KMS-11 (cell line): ENCODE measurements at regions not wholly inside any gene's neighbourhood (a gene's known extent, or its start where the extent isn't known, plus 50 kb on each side); places are given as distances from the start of the nearest gene placed in this dataset.
"Not testable (repeated sequence)": the region's sequence is repeated elsewhere in the genome, so short reads cannot be mapped to it uniquely, and the experiment has no call there.

Experiments used
- H2AFZ ChIP-seq: fragments of 200-600 bp; sonication (generic); 2 replicates; pipeline ENCODE4 v1.6.1; 2016; ENCODE audit warnings: antibody characterized with exemption, mixed run types, low read depth
- H3K27ac ChIP-seq: fragments of 200-600 bp; sonication (generic); 2 replicates; pipeline ENCODE4 v1.6.1; 2016; ENCODE audit warnings: mild to moderate bottlenecking, mixed run types
- H3K27me3 ChIP-seq: fragments of 200-600 bp; sonication (generic); 2 replicates; pipeline ENCODE4 v1.6.1; 2017; ENCODE audit warnings: mild to moderate bottlenecking, low read depth, mixed run types, moderate library complexity; ENCODE audit not compliant: insufficient read depth
- H3K36me3 ChIP-seq: fragments of 200-600 bp; sonication (generic); 2 replicates; pipeline ENCODE4 v1.6.1; 2017; ENCODE audit warnings: mild to moderate bottlenecking, mixed run types; ENCODE audit not compliant: insufficient read depth
- H3K4me1 ChIP-seq: fragments of 200-600 bp; sonication (generic); 2 replicates; pipeline ENCODE4 v1.6.1; 2016; ENCODE audit warnings: mild to moderate bottlenecking, low read depth, mixed run types; ENCODE audit not compliant: poor library complexity, severe bottlenecking
- H3K4me2 ChIP-seq: fragments of 200-600 bp; sonication (generic); 2 replicates; pipeline ENCODE4 v1.7.0; 2016; ENCODE audit warnings: mild to moderate bottlenecking, mixed run types
- H3K4me3 ChIP-seq: fragments of 200-600 bp; sonication (generic); IDR thresholded peaks from 2 replicates; pipeline ENCODE4 v1.6.1; 2017; ENCODE audit warnings: low read depth, low read length, mixed read lengths; ENCODE audit not compliant: insufficient read depth
- H3K79me2 ChIP-seq: fragments of 200-600 bp; sonication (generic); 2 replicates; pipeline ENCODE4 v1.6.1; 2016; ENCODE audit warnings: low read depth, mixed run types; ENCODE audit not compliant: insufficient read depth
- H3K9ac ChIP-seq: fragments of 200-600 bp; sonication (generic); 2 replicates; pipeline ENCODE4 v1.6.1; 2016; ENCODE audit warnings: mild to moderate bottlenecking, mixed run types
- H4K20me1 ChIP-seq: fragments of 200-600 bp; sonication (generic); 2 replicates; pipeline ENCODE4 v1.6.1; 2016; ENCODE audit warnings: mild to moderate bottlenecking, mixed run types; ENCODE audit not compliant: insufficient read depth
- CTCF ChIP-seq: fragments of 200-600 bp; sonication (generic); conservative IDR thresholded peaks from 2 replicates; pipeline ENCODE4 v1.6.1; 2017; ENCODE audit warnings: low read depth, mild to moderate bottlenecking, antibody characterized with exemption, low read length, moderate library complexity, mixed read lengths

- Histone ChIP-seq H3K9ac (no peak overlapping the region), H2AFZ (no peak overlapping the region), H3K4me1 (no peaks in the 10 kb centered on the region), H3K4me3 (no peak overlapping the region), H3K27ac (no peak overlapping the region), H3K36me3 (no peaks in the 10 kb centered on the region), H4K20me1 (no peaks in the 10 kb centered on the region), H3K27me3 (no peaks in the 10 kb centered on the region), H3K79me2 (no peaks in the 10 kb centered on the region), H3K4me2 (no peak overlapping the region)
- TF ChIP-seq CTCF = no peak
Measured at GRCh38 chrX:46173159-46173558, 372.1 kb downstream of the ZNF674 start.

- H3K27me3 ChIP-seq, H3K4me2 ChIP-seq, H3K4me1 ChIP-seq, H3K36me3 ChIP-seq, H3K9ac ChIP-seq, H2AFZ ChIP-seq, H3K4me3 ChIP-seq, H4K20me1 ChIP-seq, H3K27ac ChIP-seq, H3K79me2 ChIP-seq: not testable (repeated sequence)
Measured at GRCh38 chrX:46171457-46171856, 373.8 kb downstream of the ZNF674 start.

DNA sequence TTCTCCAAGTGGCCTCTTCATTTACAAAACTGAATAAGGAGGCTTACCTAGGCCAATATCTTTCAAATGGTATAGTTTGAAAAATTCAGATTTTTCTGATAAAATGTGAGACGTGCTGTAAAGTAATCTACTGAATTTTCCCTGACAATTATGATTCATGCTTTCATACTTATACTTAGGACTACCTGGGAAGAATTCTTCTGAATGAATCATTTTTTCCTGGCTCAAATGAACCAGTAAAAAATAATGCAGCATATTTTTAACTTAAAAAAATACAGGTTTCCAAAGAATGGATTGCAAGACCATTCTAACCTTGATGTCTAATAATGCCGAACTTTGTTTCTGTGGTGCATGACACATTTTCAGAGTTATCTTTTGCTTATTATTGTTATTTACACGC lies 375.4 kb downstream of the ZNF674 start:
- Histone ChIP-seq H3K9ac (no peak overlapping the region), H2AFZ (no peak overlapping the region), H3K27me3 (no peaks in the 10 kb centered on the region), H4K20me1 (no peaks in the 10 kb centered on the region), H3K27ac (no peak overlapping the region), H3K4me3 (no peak overlapping the region), H3K4me2 (no peak overlapping the region), H3K4me1 (no peaks in the 10 kb centered on the region), H3K79me2 (no peaks in the 10 kb centered on the region), H3K36me3 (no peaks in the 10 kb centered on the region)
- TF ChIP-seq CTCF = no peak

DNA sequence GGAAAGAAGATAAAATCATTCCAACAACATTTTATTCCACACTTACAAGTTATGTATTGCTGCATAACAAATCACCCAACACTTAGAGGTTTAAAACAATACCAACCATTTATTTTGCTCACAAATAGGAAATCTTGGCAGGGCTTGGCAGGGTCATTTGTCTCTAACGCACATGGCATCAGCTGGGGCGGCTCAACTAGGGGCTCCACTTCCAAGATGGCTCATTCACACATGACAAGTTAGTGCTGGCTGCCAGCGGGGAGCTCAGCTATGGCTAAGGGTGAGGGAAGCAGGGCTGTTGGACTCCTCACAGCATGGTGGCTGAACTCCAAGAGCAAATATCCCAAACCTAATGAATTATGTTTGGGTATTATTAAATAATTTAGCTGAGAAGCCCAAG lies 377.0 kb downstream of the ZNF674 start:
- TF ChIP-seq CTCF = no peak
- H3K27me3 ChIP-seq = no peaks in the 10 kb centered on the region
- H3K27ac ChIP-seq = no peak overlapping the region

DNA sequence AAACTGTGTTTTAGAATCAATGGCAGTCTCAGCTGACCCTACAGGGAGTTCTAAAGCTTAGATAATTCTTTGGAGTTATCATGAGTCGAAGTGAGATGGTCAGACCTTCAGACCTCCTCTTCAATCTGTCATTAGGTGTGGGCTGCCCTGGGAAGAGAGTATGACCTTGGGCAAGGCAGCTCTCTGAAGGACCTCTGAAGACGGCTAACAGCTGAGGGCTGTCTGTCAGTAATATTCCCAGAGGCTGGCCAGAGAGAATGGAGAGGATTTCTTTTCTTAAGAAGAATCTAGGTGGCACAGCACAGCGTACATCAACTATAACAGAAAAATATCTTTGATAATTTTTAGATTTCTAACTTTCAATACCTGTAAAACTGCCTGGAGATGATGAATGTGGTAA lies 379.4 kb downstream of the ZNF674 start:
- no peaks in the 10 kb centered on the region for H3K36me3 ChIP-seq
- no peak for TF ChIP-seq CTCF
- no peak overlapping the region for H2AFZ ChIP-seq
- H3K4me3 ChIP-seq = no peak overlapping the region
- H3K79me2 ChIP-seq = no peaks in the 10 kb centered on the region
- H3K4me1 ChIP-seq = no peaks in the 10 kb centered on the region
- no peaks in the 10 kb centered on the region for H4K20me1 ChIP-seq
- H3K4me2 ChIP-seq = no peak overlapping the region
- H3K27me3 ChIP-seq = no peaks in the 10 kb centered on the region
- no peak overlapping the region for H3K27ac ChIP-seq
- H3K9ac ChIP-seq = no peak overlapping the region

More for the DNA sequence above, 377.0 kb downstream of the ZNF674 start:
- H4K20me1 ChIP-seq = no peaks in the 10 kb centered on the region
- no peak overlapping the region for H3K9ac ChIP-seq
- H3K4me2 ChIP-seq = no peak overlapping the region
- no peak overlapping the region for H3K4me3 ChIP-seq
- no peaks in the 10 kb centered on the region for H3K79me2 ChIP-seq
- no peaks in the 10 kb centered on the region for H3K36me3 ChIP-seq
- no peaks in the 10 kb centered on the region for H3K4me1 ChIP-seq
- no peak overlapping the region for H2AFZ ChIP-seq
